ENCODE measurements at regions not wholly inside any gene's neighbourhood (a gene's known extent, or its start where the extent isn't known, plus 50 kb on each side); places are given as distances from the start of the nearest gene placed in this dataset.
A peak's percentile ranks its signal among the peaks of the same experiment; 100 is the strongest.

DNA sequence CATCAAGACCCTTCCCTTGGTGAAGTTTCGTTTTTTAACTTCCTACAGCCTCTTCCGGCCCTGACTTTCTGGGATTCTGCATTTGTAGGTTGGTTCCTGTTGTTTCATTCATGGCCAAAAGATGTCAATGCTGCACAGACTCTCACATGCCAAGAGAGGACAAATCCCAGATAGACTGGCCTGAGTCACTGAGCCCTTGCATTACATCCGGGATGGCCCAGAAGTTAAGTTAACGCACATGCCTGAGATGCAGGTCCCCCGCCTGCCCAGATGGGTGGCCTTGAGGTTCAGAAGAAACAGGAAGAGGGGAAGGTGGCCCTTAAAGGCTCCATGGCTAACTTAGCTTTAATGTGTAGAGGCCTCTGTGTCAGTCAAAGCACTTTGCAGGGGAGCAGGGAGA is 51.6 kb upstream of the SRGAP3 start:
- DNase-seq, result no peak

DNA sequence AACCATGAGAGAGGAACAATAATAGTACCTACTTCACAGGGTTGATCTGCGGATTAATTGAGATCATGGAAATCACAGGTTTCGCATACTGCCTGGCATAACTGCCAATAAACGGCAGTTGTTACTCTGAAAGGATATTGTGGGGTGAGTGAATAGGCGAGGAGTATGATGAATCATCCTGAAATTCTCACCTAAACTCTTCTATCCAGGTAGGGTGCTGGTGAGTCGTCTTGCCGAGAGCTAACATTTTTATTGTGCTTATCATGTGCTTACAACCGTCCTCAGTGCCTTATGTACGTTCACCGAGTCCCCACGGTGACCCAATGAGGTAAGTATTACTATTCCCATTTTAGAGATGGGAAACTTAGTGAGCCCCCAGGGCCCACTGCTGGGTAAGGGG is 52.4 kb upstream of the SRGAP3 start:
- DNase-seq, result no peak

DNA sequence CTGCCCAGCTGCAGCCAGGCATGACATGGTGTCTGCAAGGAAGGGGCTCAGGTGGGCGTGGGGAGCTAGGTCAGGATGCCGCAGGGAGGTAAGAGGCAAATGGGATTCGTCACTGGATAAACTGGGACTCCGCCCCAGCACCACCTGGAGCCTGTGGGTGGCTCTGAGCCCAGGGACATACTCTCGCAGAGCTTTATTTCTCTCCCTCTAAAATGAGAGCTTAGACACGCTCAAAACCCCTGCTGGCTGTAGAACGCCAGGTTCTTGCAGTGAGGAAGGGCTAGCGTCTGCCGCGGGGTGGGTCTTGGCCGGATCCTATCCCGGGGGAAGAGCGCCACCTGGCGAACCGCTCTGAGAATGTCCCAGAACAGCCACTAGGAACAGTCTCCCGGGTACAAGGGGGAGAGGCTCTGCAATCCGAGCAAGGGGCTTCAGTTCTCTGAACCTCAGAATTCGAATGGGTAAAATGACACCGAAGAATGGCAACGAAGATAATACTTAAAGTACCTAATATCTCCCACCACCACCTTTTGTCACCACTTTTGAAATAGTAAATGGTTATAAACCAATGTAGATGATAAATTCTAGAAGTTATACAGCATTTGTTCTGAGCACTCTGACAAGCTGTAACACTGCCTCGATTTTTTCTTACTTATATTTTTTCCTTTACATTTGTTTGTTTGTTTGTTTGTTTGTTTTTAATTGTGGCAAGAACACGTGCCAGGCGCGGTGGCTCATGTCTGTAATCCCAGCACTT is 53.2 kb upstream of the SRGAP3 start:
- peak; percentile 93 for DNase-seq

GRCh38 chr3:9308298-9308990 is 54.4 kb upstream of the THUMPD3 start:
- DNase-seq, result no peak

- DNase-seq, result no peak
These were observed 52.8 kb upstream of the THUMPD3 start for GRCh38 chr3:9310043-9310442.

DNA sequence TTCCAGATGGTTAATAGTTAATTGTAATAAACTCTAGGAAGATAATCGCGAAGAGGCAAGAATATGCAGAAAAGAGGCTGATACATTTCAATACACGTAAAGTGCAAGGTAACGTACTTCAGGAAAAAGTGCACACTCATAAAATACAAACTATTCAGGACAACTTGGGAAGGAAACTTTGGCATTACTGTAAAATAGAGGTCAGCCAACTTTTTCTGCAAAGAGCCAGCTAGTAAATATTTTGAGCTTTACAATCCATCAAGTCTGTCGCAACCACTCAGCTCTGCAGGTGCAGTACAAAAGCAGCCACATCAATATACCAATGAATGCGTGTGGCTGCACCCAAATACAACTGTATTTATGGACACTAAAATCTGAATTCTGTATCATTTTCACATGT is 51.6 kb upstream of the THUMPD3 start:
- DNase-seq, result no peak
